Right cardiac atrium (tissue), 5 donors: ENCODE measurements at regions not wholly inside any gene's neighbourhood (a gene's known extent, or its start where the extent isn't known, plus 50 kb on each side); places are given as distances from the start of the nearest gene placed in this dataset.

Source experiments
- ATAC-seq, 2 donors: fragments of 200-7000 bp; cut with Tn5 transposase; one replicate each; pipeline versions ENCODE4 v1.8.0 to v1.9.1; 2020; ENCODE audit warnings: moderate library complexity in 2 of 2, mild to moderate bottlenecking in 1 of 2
- DNase-seq, 3 donors: peaks; one replicate each; pipeline ENCODE4 v3.0.0-alpha.2; 2020
- H3K27ac ChIP-seq: one replicate; pipeline ENCODE4 v1.5.1; 2013; ENCODE audit warnings: mild to moderate bottlenecking, low read length, control low read depth, moderate library complexity
- H3K27me3 ChIP-seq: one replicate; pipeline ENCODE4 v1.6.1; 2013; ENCODE audit not compliant: control insufficient read depth, insufficient read depth
- H3K4me1 ChIP-seq: one replicate; pipeline ENCODE4 v1.6.1; 2013; ENCODE audit warnings: low read length; ENCODE audit not compliant: control insufficient read depth, insufficient read depth
- H3K4me3 ChIP-seq: one replicate; pipeline ENCODE4 v1.5.1; 2013; ENCODE audit warnings: low read length, control low read depth
- H3K9me3 ChIP-seq: one replicate; pipeline ENCODE4 v1.6.1; 2013; ENCODE audit warnings: low read length; ENCODE audit not compliant: control insufficient read depth
- WGBS: extraction: QIAGEN DNeasy Blood & Tissue Kit; methylation state at CpG from one replicate; pipeline ENCODE4 v1.1.7; 2013; 5-methylcytosine and 5-hydroxymethylcytosine counted together
- intact Hi-C, 4 donors: fragments of 100-400 bp; cut with DNase I; formaldehyde crosslinking; loops; one replicate each; pipeline versions ENCODE4 v1.11.0 to v1.14.0; 2022 to 2023
- donor health status: healthy with polysubstance abuse.
- donor health status: DM: no; HTN: yes; CAD: no.
- donor health status: DM: no; HTN: no; CAD: no.
- donor health status: DM: no; HTN: yes; CAD: no; lungs with severe emphysema.
- donor health status: DM: yes; HTN: yes; CAD: no.

DNA sequence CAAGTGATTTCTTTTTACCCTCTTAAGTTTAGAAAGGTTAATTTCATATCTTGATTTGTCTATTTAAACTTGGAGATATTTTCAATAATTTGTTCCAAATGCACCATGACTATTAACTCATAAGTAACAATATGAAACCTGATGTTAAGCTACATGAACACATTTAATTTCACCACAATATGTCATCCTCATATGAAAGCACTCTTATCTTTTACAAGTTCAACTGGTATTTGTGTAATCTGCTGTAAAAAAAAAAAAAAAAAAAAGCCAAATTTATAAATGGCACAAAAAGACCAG, 110.4 kb downstream of the HFE start:
- peak overlapping the region; percentile 82 for H3K4me3 ChIP-seq
- H3K9me3 ChIP-seq = no peaks in the 10 kb centered on the region
- peaks cover 5% of the 10 kb centered on the region for H3K4me1 ChIP-seq
- ATAC-seq = no peak
- no peaks in the 10 kb centered on the region for H3K27me3 ChIP-seq
- intact Hi-C loops = loop anchor here in 1 of 4 donors (10.0 kb wide), 2 partner anchors 73 to 143 kb away; a partner anchor contains a TSS
- no peak overlapping the region for H3K27ac ChIP-seq
- no peak for DNase-seq

DNA sequence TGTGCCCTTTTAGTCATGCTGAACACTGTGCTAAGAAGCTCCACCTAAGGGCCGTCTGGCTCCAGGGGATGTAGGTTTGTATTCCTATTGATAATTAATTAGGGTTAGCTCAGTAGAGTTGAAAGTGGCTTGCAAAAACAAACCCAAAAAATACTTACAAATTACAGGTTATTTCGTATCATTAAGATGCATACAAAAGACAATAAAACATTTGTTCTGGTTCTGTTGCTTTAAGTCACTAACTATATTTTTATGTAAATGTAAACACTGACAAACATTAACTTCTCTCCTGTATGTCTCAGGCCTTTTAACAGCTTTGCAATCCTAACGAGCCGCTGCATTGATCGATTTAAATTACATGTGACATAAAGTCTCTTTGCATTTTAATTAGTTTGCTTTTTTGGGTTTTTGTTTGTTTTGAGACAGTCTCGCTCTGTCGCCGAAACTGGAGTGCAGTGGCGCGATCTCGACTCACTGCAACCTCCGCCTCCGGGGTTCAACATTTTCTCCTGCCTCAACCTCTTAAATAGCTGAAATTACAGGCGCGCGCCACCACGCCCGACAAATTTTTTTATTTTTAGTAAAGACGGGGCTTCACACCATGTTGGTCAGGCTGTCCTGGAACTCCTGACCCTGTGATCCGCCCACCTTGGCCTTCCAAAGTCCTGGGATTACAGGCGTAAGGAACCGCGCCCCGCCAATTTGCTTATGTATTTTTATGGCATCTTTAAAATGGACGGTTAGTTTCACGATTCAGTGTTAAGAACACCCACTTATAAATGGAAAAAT, 110.9 kb downstream of the HFE start:
- Histone ChIP-seq H3K4me3 (peak overlapping the region; percentile 82), H3K27me3 (no peaks in the 10 kb centered on the region), H3K9me3 (no peaks in the 10 kb centered on the region), H3K4me1 (peaks cover 5% of the 10 kb centered on the region), H3K27ac (peak overlapping the region; percentile 84)
- DNase-seq (peak in 1 of 3 donors; percentile 34), ATAC-seq (no peak)
- WGBS = 3% methylated on average over 26 of the region's 26 CpGs
- intact Hi-C loops = loop anchor here in 1 of 4 donors (10.0 kb wide), 2 partner anchors 73 to 143 kb away; a partner anchor contains a TSS

DNA sequence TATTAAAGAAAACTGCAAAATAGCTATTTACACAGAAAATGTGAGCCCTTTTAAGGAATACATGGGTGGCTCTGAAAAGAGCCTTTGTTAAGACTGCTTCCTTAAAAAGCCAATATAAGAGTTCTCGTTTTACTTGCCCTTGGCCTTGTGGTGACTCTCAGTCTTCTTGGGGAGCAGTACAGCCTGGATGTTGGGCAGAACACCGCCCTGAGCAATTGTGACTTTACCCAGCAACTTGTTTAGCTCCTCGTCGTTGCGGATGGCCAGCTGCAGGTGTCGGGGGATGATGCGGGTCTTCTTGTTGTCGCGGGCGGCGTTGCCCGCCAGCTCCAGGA, 111.5 kb downstream of the HFE start:
- DNase-seq (no peak), ATAC-seq (peak; percentile 10 to 25)
- H3K4me3 ChIP-seq = peak overlapping the region; percentile 82
- under 1% methylated on average over 12 of the region's 12 CpGs for WGBS
- peaks cover 5% of the 10 kb centered on the region for H3K4me1 ChIP-seq
- peak overlapping the region; percentile 91 for H3K27ac ChIP-seq
- H3K27me3 ChIP-seq = no peaks in the 10 kb centered on the region
- intact Hi-C loops = loop anchor here in 1 of 4 donors (10.0 kb wide), 2 partner anchors 74 to 144 kb away; a partner anchor contains a TSS
- H3K9me3 ChIP-seq = no peaks in the 10 kb centered on the region

DNA sequence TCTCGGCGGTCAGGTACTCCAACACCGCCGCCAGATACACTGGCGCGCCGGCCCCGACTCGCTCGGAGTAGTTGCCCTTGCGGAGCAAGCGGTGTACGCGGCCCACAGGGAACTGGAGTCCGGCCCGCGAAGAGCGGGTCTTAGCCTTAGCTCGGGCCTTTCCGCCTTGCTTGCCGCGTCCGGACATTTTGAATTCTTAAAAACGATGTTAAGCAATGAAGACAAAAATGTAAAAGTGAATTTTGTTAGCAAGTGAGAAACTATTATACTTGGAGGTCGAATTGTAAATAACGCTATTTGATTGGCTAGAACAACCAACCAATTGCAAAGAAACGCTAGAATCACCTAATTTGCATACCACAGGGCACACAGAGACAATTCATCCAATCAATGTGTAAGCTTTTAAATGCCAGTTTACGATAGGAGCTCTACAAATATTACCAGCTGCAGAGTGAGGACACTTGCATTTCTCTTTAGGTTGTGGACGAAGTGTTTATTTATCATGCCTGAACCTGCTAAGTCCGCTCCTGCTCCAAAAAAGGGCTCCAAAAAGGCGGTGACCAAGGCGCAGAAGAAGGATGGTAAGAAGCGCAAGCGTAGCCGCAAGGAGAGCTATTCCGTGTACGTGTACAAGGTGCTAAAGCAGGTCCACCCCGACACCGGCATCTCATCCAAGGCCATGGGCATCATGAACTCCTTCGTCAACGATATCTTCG, 112.0 kb downstream of the HFE start:
- intact Hi-C loops = loop anchor here in 1 of 4 donors (10.0 kb wide), 2 partner anchors 74 to 144 kb away; a partner anchor contains a TSS
- H3K4me3 ChIP-seq = peak overlapping the region; percentile 82
- no peaks in the 10 kb centered on the region for H3K27me3 ChIP-seq
- under 1% methylated on average over 42 of the region's 42 CpGs for WGBS
- no peaks in the 10 kb centered on the region for H3K9me3 ChIP-seq
- H3K4me1 ChIP-seq = peaks cover 5% of the 10 kb centered on the region
- DNase-seq = peak; percentile 67 to 89 (median 86)
- peak; percentile 88 to 89 for ATAC-seq
- H3K27ac ChIP-seq = peak overlapping the region; percentile 91

DNA sequence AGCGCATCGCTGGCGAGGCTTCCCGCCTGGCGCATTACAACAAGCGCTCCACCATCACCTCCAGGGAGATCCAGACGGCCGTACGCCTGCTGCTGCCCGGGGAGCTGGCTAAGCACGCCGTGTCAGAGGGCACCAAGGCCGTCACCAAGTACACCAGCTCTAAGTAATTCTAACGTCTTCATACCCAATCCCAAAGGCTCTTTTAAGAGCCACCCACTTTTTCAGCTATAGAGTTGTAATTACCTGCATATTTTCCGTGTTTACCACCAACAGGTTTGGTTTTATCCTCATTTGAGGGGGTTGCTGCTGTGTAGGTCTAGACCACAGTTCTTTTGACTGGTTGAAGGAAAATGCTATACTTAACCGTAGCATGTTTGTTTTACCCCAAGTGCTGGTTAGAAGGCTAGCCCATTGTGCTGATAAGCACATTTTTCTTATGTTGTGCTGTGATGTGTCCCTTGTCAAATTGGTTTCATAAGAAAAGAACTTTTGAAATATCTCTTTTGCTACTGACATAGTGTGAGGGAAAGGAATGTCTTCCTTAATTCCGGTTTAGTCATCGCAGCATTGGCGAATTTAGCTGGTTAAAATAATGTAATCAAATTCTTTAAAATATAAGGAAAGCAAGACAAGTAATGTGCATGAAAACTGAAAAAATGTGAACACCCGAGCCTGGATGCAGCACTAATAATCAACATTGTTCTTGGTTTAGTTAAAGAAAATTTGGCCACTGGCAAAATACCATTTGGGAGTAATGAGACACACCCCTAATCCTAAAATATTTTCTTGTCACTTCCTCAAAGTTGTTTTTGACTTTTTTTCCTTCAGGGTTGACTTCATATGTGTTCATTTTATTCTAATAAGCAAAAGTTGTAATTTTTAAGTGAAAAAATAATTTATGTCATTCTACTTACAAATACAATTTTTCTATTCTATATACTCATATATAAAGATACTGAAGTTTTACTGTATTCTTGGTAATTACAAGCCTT, 112.8 kb downstream of the HFE start:
- 8% methylated on average over 20 of the region's 20 CpGs for WGBS
- Histone ChIP-seq H3K27me3 (no peaks in the 10 kb centered on the region), H3K27ac (peak overlapping the region; percentile 82), H3K4me1 (peaks cover 5% of the 10 kb centered on the region), H3K4me3 (peak overlapping the region; percentile 82), H3K9me3 (no peaks in the 10 kb centered on the region)
- intact Hi-C loops = loop anchor here in 2 of 4 donors (10.0 kb wide), 3 partner anchors 75 to 145 kb away; a partner anchor contains a TSS
- peak; percentile 32 to 78 (median 74) for DNase-seq
- ATAC-seq = no peak

DNA sequence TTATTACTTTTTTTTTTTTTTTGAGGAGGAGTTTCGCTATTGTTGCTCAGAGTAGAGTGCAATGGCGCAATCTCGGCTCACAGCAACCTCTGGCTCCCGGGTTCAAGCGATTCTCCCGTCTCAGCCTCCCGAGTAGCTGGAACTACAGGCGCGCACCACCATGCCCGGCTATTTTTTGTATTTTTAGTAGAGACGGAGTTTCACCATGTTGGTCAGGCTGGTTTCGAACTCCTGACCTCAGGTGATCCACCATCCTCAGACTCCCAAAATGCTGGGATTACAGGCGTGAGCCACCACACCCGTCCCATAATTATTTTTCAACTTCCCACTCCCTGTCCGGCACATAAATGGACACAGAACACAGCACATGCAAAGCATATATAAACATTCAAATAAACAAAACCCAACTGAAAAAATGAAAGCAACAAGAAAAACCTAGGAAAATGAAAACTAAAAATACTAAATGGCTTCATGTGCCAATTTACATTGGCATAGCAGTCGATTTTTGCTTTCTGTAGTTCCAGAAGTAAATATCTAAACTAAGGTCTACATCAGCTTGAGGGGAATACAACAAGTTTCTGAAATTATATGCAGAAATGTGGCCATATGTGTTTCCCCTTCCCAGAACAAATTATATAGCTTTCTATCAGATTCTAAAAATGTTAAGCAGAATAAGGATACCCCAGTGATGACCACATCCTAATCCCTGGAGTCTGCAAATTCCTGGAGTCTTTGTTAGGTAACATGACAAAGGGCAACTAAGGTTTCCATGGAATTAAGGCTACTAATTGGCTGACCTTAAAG, 113.9 kb downstream of the HFE start:
- Histone ChIP-seq H3K4me1 (peaks cover 5% of the 10 kb centered on the region), H3K27ac (no peak overlapping the region), H3K4me3 (no peak overlapping the region), H3K27me3 (no peaks in the 10 kb centered on the region), H3K9me3 (no peaks in the 10 kb centered on the region)
- DNase-seq = no peak
- intact Hi-C loops = loop anchor here in 1 of 4 donors (10.0 kb wide), 1 partner anchor 84 kb away; a partner anchor contains a TSS
- WGBS = 96% methylated on average over 16 of the region's 16 CpGs
- no peak for ATAC-seq

DNA sequence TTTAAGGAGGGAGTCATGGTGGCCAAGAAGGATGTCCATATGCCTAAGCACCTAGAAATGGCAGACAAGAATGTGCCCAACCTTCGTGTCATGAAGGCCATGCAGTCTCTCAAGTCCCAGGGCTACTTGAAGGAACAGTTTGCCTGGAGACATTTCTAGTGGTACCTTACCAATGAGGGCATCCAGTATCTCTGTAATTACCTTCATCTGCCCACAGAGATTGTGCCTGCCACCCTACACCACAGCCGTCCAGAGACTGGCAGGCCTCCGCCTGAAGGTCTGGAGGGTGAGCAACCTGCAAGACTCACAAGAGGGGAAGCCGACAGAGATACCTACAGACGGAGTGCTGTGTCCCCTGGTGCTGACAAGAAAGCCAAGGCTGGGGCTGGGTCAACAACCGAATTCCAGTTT, 115.0 kb downstream of the HFE start:
- no peaks in the 10 kb centered on the region for H3K9me3 ChIP-seq
- no peaks in the 10 kb centered on the region for H3K27me3 ChIP-seq
- WGBS = 87% methylated on average over 6 of the region's 6 CpGs
- no peak overlapping the region for H3K4me3 ChIP-seq
- intact Hi-C loops = loop anchor here in 1 of 4 donors (10.0 kb wide), 1 partner anchor 83 kb away; a partner anchor contains a TSS
- peaks cover 2% of the 10 kb centered on the region for H3K4me1 ChIP-seq
- no peak for ATAC-seq
- no peak overlapping the region for H3K27ac ChIP-seq
- DNase-seq = no peak

DNA sequence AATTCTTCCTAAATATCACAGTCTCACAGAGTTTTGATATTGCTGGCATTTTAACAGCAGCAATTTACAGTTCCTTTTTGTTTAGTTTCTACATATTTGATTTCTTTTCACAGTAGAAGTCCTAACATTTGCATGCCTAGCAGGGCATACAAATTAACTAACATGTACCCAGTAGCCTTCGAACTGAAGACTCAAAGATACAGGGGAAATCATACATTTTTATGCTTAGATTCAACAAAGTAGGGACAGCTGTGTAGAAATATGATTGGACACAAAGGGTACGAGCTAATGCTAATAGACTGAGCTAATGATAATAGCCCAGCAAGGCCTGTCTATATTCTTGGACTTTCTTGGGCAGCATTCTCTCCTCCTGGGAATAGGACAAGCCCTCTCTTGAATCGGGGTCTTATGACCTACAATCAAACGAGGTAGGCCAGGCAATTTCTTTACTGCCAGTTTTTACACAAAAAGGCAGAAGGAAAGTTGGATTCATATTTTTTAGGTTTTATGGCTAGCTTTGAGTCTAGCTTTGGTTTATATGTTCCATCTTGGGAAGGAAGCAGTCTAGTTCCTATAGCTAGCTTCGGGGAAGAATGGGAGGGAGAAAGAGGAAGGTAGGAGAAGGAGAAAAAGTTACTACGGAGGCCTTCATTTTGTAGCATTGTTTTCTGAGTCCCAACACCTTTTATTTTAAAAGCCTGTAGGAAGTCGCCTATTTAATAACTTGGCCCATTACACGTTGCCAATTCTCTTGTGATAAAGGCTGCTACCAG, 115.8 kb downstream of the HFE start:
- no peak overlapping the region for H3K4me3 ChIP-seq
- ATAC-seq = no peak
- no peaks in the 10 kb centered on the region for H3K9me3 ChIP-seq
- intact Hi-C loops = loop anchor here in 1 of 4 donors (10.0 kb wide), 1 partner anchor 82 kb away; a partner anchor contains a TSS
- H3K27me3 ChIP-seq = no peaks in the 10 kb centered on the region
- 69% methylated on average over 8 of the region's 8 CpGs for WGBS
- DNase-seq = no peak
- peaks cover 2% of the 10 kb centered on the region for H3K4me1 ChIP-seq
- H3K27ac ChIP-seq = no peak overlapping the region

DNA sequence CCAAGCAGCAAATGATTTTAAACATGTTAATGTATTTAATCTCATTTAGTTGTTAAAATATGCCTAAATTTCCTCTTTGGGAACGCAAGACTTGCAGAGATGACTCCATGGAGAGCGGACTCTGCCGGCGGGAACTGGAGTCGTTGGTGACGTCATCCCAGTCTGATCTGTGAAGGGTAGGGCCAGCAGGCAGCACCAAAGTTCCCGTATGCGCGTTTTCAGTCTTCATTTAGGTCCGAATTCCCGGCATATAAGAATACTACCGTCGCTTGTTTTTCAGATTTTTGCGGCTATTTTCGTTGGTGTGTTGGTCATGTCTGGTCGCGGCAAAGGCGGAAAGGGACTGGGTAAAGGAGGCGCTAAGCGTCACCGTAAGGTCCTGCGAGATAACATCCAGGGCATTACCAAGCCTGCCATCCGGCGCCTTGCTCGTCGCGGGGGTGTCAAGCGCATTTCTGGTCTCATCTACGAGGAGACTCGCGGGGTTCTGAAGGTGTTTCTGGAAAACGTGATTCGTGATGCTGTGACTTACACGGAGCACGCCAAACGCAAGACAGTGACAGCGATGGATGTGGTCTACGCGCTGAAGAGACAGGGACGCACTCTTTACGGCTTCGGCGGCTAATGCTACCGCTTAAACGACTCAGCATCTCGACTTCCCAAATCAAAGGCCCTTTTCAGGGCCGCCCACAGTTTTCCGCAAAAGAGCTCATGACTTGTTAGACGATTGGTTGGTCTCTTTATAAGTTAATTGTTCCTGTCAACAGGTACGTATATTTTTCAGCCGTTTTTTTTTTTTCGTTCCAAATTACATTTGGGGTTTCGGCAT, 117.3 kb downstream of the HFE start:
- ATAC-seq = peak; percentile 93 to 95
- H3K27me3 ChIP-seq = no peaks in the 10 kb centered on the region

More for the DNA sequence above, 117.3 kb downstream of the HFE start:
- Histone ChIP-seq H3K9me3 (no peaks in the 10 kb centered on the region), H3K4me1 (no peaks in the 10 kb centered on the region), H3K27ac (peak overlapping the region; percentile 100), H3K4me3 (peak overlapping the region; percentile 82)
- under 1% methylated on average over 53 of the region's 53 CpGs for WGBS
- intact Hi-C loops = loop anchor here in 1 of 4 donors (10.0 kb wide), 1 partner anchor 80 kb away; a partner anchor contains a TSS
- peak; percentile 91 to 95 (median 94) for DNase-seq
